ENCODE measurements at regions not wholly inside any gene's neighbourhood (a gene's known extent, or its start where the extent isn't known, plus 50 kb on each side); places are given as distances from the start of the nearest gene placed in this dataset.
"Not testable (repeated sequence)": the region's sequence is repeated elsewhere in the genome, so short reads cannot be mapped to it uniquely, and the experiment has no call there.

DNA sequence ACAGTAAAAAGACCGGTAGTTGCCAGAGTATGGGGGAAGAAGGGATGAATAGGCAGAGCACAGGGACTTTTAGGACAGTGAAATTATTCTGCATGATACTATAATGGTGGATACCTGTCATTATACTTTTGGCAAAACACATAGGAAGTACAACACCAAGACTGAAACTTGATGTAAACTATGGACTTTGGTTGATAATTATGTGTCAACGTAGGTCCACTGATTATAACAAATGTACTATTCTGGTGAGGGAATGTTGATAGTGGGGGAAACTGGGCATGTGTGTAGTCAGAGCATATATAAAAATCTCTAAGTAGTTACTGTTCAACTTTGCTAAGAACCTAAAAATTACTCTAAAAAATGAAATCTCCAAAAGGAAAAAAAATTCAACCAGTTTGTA is 629.7 kb downstream of the CCDC85A start:
- H3K27ac ChIP-seq = no peak overlapping the region
- no peaks in the 10 kb centered on the region for H3K79me2 ChIP-seq
- TF ChIP-seq, protein P1, sequence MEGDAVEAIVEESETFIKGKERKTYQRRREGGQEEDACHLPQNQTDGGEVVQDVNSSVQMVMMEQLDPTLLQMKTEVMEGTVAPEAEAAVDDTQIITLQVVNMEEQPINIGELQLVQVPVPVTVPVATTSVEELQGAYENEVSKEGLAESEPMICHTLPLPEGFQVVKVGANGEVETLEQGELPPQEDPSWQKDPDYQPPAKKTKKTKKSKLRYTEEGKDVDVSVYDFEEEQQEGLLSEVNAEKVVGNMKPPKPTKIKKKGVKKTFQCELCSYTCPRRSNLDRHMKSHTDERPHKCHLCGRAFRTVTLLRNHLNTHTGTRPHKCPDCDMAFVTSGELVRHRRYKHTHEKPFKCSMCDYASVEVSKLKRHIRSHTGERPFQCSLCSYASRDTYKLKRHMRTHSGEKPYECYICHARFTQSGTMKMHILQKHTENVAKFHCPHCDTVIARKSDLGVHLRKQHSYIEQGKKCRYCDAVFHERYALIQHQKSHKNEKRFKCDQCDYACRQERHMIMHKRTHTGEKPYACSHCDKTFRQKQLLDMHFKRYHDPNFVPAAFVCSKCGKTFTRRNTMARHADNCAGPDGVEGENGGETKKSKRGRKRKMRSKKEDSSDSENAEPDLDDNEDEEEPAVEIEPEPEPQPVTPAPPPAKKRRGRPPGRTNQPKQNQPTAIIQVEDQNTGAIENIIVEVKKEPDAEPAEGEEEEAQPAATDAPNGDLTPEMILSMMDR (IDR thresholded peaks at IDR 0.05) = no peak
- no peak overlapping the region for H3K9ac ChIP-seq
- H3K36me3 ChIP-seq (ENCODE audit: control insufficient read depth, insufficient read depth, low read length) = no peaks in the 10 kb centered on the region
- H3K4me2 ChIP-seq (ENCODE audit: low read length) = no peak overlapping the region
- no peak overlapping the region for H2AFZ ChIP-seq
- H3K4me3 ChIP-seq (ENCODE audit: low read depth, low read length) = no peak overlapping the region
- no peaks in the 10 kb centered on the region for H3K9me3 ChIP-seq (ENCODE audit: control insufficient read depth, low read length)
- H3K27me3 ChIP-seq (ENCODE audit: control insufficient read depth, insufficient read depth, low read length) = no peaks in the 10 kb centered on the region
- no peaks in the 10 kb centered on the region for H3K4me1 ChIP-seq

- Histone ChIP-seq H3K27ac (no peak overlapping the region), H3K9me3 (ENCODE audit: control insufficient read depth, low read length) (no peaks in the 10 kb centered on the region), H3K36me3 (ENCODE audit: control insufficient read depth, insufficient read depth, low read length) (no peaks in the 10 kb centered on the region), H3K79me2 (no peaks in the 10 kb centered on the region), H3K4me3 (ENCODE audit: low read depth, low read length) (no peak overlapping the region), H3K4me2 (ENCODE audit: low read length) (no peak overlapping the region), H3K27me3 (ENCODE audit: control insufficient read depth, insufficient read depth, low read length) (no peaks in the 10 kb centered on the region), H3K9ac (no peak overlapping the region), H3K4me1 (no peaks in the 10 kb centered on the region), H2AFZ (no peak overlapping the region)
- TF ChIP-seq, protein P1 (IDR thresholded peaks at IDR 0.05) = no peak
Observed at GRCh38 chr2:56816666-56817065, 632.9 kb downstream of the CCDC85A start.

DNA sequence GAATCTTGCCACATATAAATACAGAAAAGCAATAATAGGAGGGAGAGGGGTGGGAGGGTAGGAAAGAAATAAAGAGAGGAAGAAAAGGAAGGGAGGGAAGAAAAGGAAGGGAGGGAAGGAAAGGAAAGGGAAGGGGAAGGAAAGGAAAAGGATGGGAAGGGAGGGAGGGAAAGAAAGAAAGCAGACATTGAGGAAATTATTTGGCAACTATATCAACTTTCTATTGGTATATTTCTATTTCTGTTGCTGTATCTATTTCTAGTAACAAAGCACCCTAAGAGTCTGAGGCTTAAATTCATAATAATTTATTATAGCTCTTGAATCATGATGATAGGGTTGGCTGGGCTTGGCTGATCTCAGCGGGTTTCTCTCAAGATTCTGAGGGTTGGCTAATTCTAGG is 648.0 kb downstream of the CCDC85A start:
- H3K36me3 ChIP-seq (ENCODE audit: control insufficient read depth, insufficient read depth, low read length) = no peaks in the 10 kb centered on the region
- no peaks in the 10 kb centered on the region for H3K79me2 ChIP-seq
- H3K4me3 ChIP-seq (ENCODE audit: low read depth, low read length) = no peak overlapping the region
- H3K9ac ChIP-seq = no peak overlapping the region
- H2AFZ ChIP-seq = no peak overlapping the region
- H3K9me3 ChIP-seq (ENCODE audit: control insufficient read depth, low read length) = no peaks in the 10 kb centered on the region
- H3K27me3 ChIP-seq (ENCODE audit: control insufficient read depth, insufficient read depth, low read length) = no peaks in the 10 kb centered on the region
- no peaks in the 10 kb centered on the region for H3K4me1 ChIP-seq
- H3K27ac ChIP-seq = no peak overlapping the region
- TF ChIP-seq, protein P1 (IDR thresholded peaks at IDR 0.05) = no peak
- no peak overlapping the region for H3K4me2 ChIP-seq (ENCODE audit: low read length)

- Histone ChIP-seq H3K9ac (no peak overlapping the region), H3K4me1 (no peaks in the 10 kb centered on the region), H3K36me3 (ENCODE audit: control insufficient read depth, insufficient read depth, low read length) (no peaks in the 10 kb centered on the region), H3K27me3 (ENCODE audit: control insufficient read depth, insufficient read depth, low read length) (no peaks in the 10 kb centered on the region), H3K79me2 (no peaks in the 10 kb centered on the region), H3K9me3 (ENCODE audit: control insufficient read depth, low read length) (no peaks in the 10 kb centered on the region), H3K4me2 (ENCODE audit: low read length) (no peak overlapping the region), H2AFZ (no peak overlapping the region), H3K4me3 (ENCODE audit: low read depth, low read length) (no peak overlapping the region), H3K27ac (no peak overlapping the region)
- TF ChIP-seq, protein P1 (IDR thresholded peaks at IDR 0.05) = no peak
Observed at GRCh38 chr2:56834686-56835085, 650.9 kb downstream of the CCDC85A start.

GRCh38 chr2:56840009-56840408 is 656.2 kb downstream of the CCDC85A start:
- not testable (repeated sequence) for H3K79me2 ChIP-seq, H3K9ac ChIP-seq

More at GRCh38 chr2:56840009-56840408, 656.2 kb downstream of the CCDC85A start:
- not testable (repeated sequence) for H3K27ac ChIP-seq; H2AFZ ChIP-seq; H3K9me3 ChIP-seq (ENCODE audit: control insufficient read depth, low read length); H3K4me1 ChIP-seq; H3K4me2 ChIP-seq (ENCODE audit: low read length); H3K4me3 ChIP-seq (ENCODE audit: low read depth, low read length); H3K27me3 ChIP-seq (ENCODE audit: control insufficient read depth, insufficient read depth, low read length); H3K36me3 ChIP-seq (ENCODE audit: control insufficient read depth, insufficient read depth, low read length)

All from parathyroid adenoma (tissue), 2 donors.